SKM-1 treated with dmso at 0.1 percent for 144 hours (cell line): ENCODE measurements at regions not wholly inside any gene's neighbourhood (a gene's known extent, or its start where the extent isn't known, plus 50 kb on each side); places are given as distances from the start of the nearest gene placed in this dataset.

ENCODE experiments used
- DNase-seq: peaks from one replicate; lab custom pipeline; 2025; ENCODE audit not compliant: unreplicated experiment; lab: John Stamatoyannopoulos, UW

GRCh38 chr14:101507836-101508150 is 53.5 kb upstream of the DIO3 start:
- no peak for DNase-seq

GRCh38 chr14:101508196-101508947 is 52.9 kb upstream of the DIO3 start:
- DNase-seq = no peak

- DNase-seq = no peak
Measured at GRCh38 chr14:101508948-101509729, 52.2 kb upstream of the DIO3 start.

- no peak for DNase-seq
Measured at GRCh38 chr14:101509730-101510371, 51.4 kb upstream of the DIO3 start.

- DNase-seq = no peak
Measured at GRCh38 chr14:101511199-101511598, 50.1 kb upstream of the DIO3 start.
